ENCODE measurements at regions not wholly inside any gene's neighbourhood (a gene's known extent, or its start where the extent isn't known, plus 50 kb on each side); places are given as distances from the start of the nearest gene placed in this dataset.

GRCh38 chr4:19728773-19729172 is 522.9 kb upstream of the SLIT2 start (continued):
- TF ChIP-seq, protein P1, sequence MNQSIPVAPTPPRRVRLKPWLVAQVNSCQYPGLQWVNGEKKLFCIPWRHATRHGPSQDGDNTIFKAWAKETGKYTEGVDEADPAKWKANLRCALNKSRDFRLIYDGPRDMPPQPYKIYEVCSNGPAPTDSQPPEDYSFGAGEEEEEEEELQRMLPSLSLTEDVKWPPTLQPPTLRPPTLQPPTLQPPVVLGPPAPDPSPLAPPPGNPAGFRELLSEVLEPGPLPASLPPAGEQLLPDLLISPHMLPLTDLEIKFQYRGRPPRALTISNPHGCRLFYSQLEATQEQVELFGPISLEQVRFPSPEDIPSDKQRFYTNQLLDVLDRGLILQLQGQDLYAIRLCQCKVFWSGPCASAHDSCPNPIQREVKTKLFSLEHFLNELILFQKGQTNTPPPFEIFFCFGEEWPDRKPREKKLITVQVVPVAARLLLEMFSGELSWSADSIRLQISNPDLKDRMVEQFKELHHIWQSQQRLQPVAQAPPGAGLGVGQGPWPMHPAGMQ (IDR thresholded peaks at IDR 0.05; ENCODE audit: borderline replicate concordance), result no peak
- TF ChIP-seq ZNF207 (IDR thresholded peaks at IDR 0.05; ENCODE audit: borderline replicate concordance) (no peak), ZZZ3 (IDR thresholded peaks at IDR 0.05; ENCODE audit: control insufficient read depth, insufficient read length, low read depth) (no peak), ZNF384 (IDR thresholded peaks at IDR 0.05; ENCODE audit: borderline replicate concordance, low read depth, low read length) (no peak), ESRRA (IDR thresholded peaks at IDR 0.05; ENCODE audit: low read length) (no peak), PAX8 (IDR thresholded peaks at IDR 0.05) (no peak), NFIC (IDR thresholded peaks at IDR 0.05; ENCODE audit: low read depth, low read length) (no peak), SMARCA5 (IDR thresholded peaks at IDR 0.05) (no peak), NRF1 (conservative IDR thresholded peaks at IDR 0.05; ENCODE audit: low read depth, low read length) (no peak), SMAD1 (IDR thresholded peaks at IDR 0.05; ENCODE audit: low read depth, partially characterized antibody) (no peak), SP1 (IDR thresholded peaks at IDR 0.05; ENCODE audit: low read depth, low read length) (no peak), RCOR1 (conservative IDR thresholded peaks at IDR 0.05; ENCODE audit: low read depth, low read length) (no peak)
- TF ChIP-seq, protein P2, sequence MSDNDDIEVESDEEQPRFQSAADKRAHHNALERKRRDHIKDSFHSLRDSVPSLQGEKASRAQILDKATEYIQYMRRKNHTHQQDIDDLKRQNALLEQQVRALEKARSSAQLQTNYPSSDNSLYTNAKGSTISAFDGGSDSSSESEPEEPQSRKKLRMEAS (IDR thresholded peaks at IDR 0.05; ENCODE audit: low read depth, low read length), result no peak
- TF ChIP-seq, protein P3, sequence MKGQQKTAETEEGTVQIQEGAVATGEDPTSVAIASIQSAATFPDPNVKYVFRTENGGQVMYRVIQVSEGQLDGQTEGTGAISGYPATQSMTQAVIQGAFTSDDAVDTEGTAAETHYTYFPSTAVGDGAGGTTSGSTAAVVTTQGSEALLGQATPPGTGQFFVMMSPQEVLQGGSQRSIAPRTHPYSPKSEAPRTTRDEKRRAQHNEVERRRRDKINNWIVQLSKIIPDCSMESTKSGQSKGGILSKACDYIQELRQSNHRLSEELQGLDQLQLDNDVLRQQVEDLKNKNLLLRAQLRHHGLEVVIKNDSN (IDR thresholded peaks at IDR 0.05; ENCODE audit: borderline replicate concordance, extremely low read length, insufficient read depth, low read depth, low read length), result no peak

Measured in GM12878 (cell line).